GM12892 (cell line): ENCODE measurements at regions not wholly inside any gene's neighbourhood (a gene's known extent, or its start where the extent isn't known, plus 50 kb on each side); places are given as distances from the start of the nearest gene placed in this dataset.

Experiments used
- DNase-seq: peaks from one replicate; pipeline ENCODE4 v3.0.0; 2011; ENCODE audit not compliant: insufficient read length
- FAIRE-seq: peaks from 2 replicates; lab custom pipeline; 2011; peaks lifted over from hg19 to GRCh38; lab: Jason Lieb, UNC
- POLR2A ChIP-seq: IDR thresholded peaks from 2 replicates; pipeline ENCODE4 v1.6.1; 2011; ENCODE audit warnings: low read depth, low read length, control low read depth
- POLR2AphosphoS5 ChIP-seq: IDR thresholded peaks from 2 replicates; pipeline ENCODE4 v1.6.1; 2011; ENCODE audit warnings: low read depth, low read length, control low read depth
- TAF1 ChIP-seq: IDR thresholded peaks from 2 replicates; pipeline ENCODE4 v1.6.1; 2011; ENCODE audit warnings: low read depth, mild to moderate bottlenecking, control low read depth, low read length, borderline replicate concordance

- no peak for TF ChIP-seq POLR2AphosphoS5
- TF ChIP-seq TAF1 = no peak
- TF ChIP-seq POLR2A = no peak
- FAIRE-seq (no peak), DNase-seq (no peak)
These were observed 1314.2 kb downstream of the OTOL1 start for GRCh38 chr3:162810776-162811175.

- FAIRE-seq = no peak
- TF ChIP-seq TAF1 (no peak), POLR2A (no peak), POLR2AphosphoS5 (no peak)
- no peak for DNase-seq
These were observed 1346.1 kb downstream of the OTOL1 start for GRCh38 chr3:162842549-162843216.

GRCh38 chr3:162845918-162846317, 1349.3 kb downstream of the OTOL1 start:
- DNase-seq (no peak), FAIRE-seq (no peak)
- TF ChIP-seq TAF1 = no peak
- TF ChIP-seq POLR2AphosphoS5 = no peak
- TF ChIP-seq POLR2A = no peak

- no peak for TF ChIP-seq POLR2AphosphoS5
- TF ChIP-seq TAF1 = no peak
- no peak for TF ChIP-seq POLR2A
- FAIRE-seq = no peak
- no peak for DNase-seq
These were observed 1350.9 kb downstream of the OTOL1 start for GRCh38 chr3:162847511-162847910.

- TF ChIP-seq POLR2AphosphoS5 = no peak
- no peak for TF ChIP-seq POLR2A
- no peak for TF ChIP-seq TAF1
- no peak for DNase-seq
- no peak for FAIRE-seq
These were observed 1367.0 kb downstream of the OTOL1 start for GRCh38 chr3:162863579-162863978.

- TF ChIP-seq POLR2AphosphoS5 = no peak
- no peak for TF ChIP-seq POLR2A
- TF ChIP-seq TAF1 = no peak
- FAIRE-seq = no peak
- DNase-seq = no peak
These were observed 1368.9 kb downstream of the OTOL1 start for GRCh38 chr3:162865466-162865865.

GRCh38 chr3:162879021-162879562, 1382.5 kb downstream of the OTOL1 start:
- FAIRE-seq (no peak), DNase-seq (no peak)
- TF ChIP-seq POLR2A (no peak), POLR2AphosphoS5 (no peak), TAF1 (no peak)

- no peak for FAIRE-seq
These were observed 1387.8 kb downstream of the OTOL1 start for GRCh38 chr3:162884373-162884772.

GRCh38 chr3:162892921-162893793, 1396.5 kb downstream of the OTOL1 start:
- no peak for TF ChIP-seq POLR2AphosphoS5
- TF ChIP-seq TAF1 = no peak
- no peak for TF ChIP-seq POLR2A
- FAIRE-seq (no peak), DNase-seq (no peak)

More at GRCh38 chr3:162884373-162884772, 1387.8 kb downstream of the OTOL1 start:
- no peak for DNase-seq
- TF ChIP-seq POLR2A (no peak), POLR2AphosphoS5 (no peak), TAF1 (no peak)

GRCh38 chr3:162897291-162897690, 1400.7 kb downstream of the OTOL1 start:
- DNase-seq (no peak), FAIRE-seq (no peak)
- TF ChIP-seq TAF1 = no peak
- TF ChIP-seq POLR2A = no peak
- TF ChIP-seq POLR2AphosphoS5 = no peak

- DNase-seq = no peak
- TF ChIP-seq TAF1 (no peak), POLR2A (no peak), POLR2AphosphoS5 (no peak)
- FAIRE-seq = no peak
These were observed 1435.9 kb downstream of the OTOL1 start for GRCh38 chr3:162932503-162932902.

- TF ChIP-seq POLR2AphosphoS5 (no peak), POLR2A (no peak), TAF1 (no peak)
- DNase-seq = no peak
- no peak for FAIRE-seq
These were observed 1437.0 kb downstream of the OTOL1 start for GRCh38 chr3:162933656-162934055.
